ENCODE measurements at regions not wholly inside any gene's neighbourhood (a gene's known extent, or its start where the extent isn't known, plus 50 kb on each side); places are given as distances from the start of the nearest gene placed in this dataset.

- DNase-seq (ENCODE audit: insufficient read length, low spot score) = no peak
- FAIRE-seq = no peak
Measured at GRCh38 chr1:239268941-239269340, 117.4 kb upstream of the CHRM3 start.

- no peak for DNase-seq (ENCODE audit: insufficient read length, low spot score)
- no peak for FAIRE-seq
Measured at GRCh38 chr1:239268007-239268406, 118.4 kb upstream of the CHRM3 start.

- FAIRE-seq = no peak
- no peak for DNase-seq (ENCODE audit: insufficient read length, low spot score)
Measured at GRCh38 chr1:239263801-239264200, 122.6 kb upstream of the CHRM3 start.

DNA sequence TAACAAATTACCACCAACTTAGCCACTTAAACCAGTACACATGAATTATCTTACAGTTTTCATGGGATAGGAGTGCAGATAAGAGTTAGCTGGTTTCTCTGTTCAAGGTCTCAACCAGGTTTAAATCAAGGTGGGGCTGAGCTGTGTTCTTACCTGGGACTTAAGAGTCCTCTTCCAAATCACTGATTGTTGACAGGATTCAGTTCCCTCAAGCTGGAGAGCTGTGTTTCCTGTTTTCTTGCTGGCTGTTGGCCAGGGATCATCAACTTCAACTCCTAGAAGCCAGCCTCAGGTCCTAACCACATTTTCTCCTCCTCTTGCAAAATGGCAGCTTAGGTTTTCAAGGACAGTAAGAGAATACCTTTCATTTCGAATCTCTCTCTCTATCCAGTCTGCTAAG, 123.8 kb upstream of the CHRM3 start:
- FAIRE-seq (no peak), DNase-seq (ENCODE audit: insufficient read length, low spot score) (no peak)

GRCh38 chr1:239261521-239261920, 124.8 kb upstream of the CHRM3 start:
- no peak for FAIRE-seq
- DNase-seq (ENCODE audit: insufficient read length, low spot score) = no peak

- no peak for FAIRE-seq
Measured at GRCh38 chr1:239260842-239261241, 125.5 kb upstream of the CHRM3 start.

GRCh38 chr1:239255628-239256160, 130.7 kb upstream of the CHRM3 start:
- FAIRE-seq (no peak), DNase-seq (ENCODE audit: insufficient read length, low spot score) (no peak)

More at GRCh38 chr1:239260842-239261241, 125.5 kb upstream of the CHRM3 start:
- no peak for DNase-seq (ENCODE audit: insufficient read length, low spot score)

- FAIRE-seq (no peak), DNase-seq (ENCODE audit: insufficient read length, low spot score) (no peak)
Measured at GRCh38 chr1:239254999-239255398, 131.4 kb upstream of the CHRM3 start.

DNA sequence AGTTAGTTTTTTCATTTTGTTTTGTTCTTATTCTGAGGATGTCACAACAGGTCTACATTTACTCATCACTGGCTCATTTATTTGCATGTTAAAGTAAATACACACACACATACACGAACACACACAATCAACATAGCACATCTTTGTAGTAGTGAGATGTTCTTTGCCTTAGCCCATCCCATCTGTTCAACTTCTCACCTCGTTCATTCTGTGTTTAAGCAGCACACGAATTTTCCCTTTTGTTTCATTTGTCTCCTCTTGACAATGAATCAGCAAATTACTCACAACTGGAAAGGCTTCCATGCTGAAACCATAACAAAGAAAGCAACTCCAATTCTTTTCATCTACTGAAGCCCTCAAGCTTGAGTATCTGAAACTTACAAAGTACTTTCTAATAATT, 133.3 kb upstream of the CHRM3 start:
- no peak for DNase-seq (ENCODE audit: insufficient read length, low spot score)
- FAIRE-seq = no peak

GRCh38 chr1:239250353-239251035, 135.9 kb upstream of the CHRM3 start:
- no peak for DNase-seq (ENCODE audit: insufficient read length, low spot score)
- no peak for FAIRE-seq

DNA sequence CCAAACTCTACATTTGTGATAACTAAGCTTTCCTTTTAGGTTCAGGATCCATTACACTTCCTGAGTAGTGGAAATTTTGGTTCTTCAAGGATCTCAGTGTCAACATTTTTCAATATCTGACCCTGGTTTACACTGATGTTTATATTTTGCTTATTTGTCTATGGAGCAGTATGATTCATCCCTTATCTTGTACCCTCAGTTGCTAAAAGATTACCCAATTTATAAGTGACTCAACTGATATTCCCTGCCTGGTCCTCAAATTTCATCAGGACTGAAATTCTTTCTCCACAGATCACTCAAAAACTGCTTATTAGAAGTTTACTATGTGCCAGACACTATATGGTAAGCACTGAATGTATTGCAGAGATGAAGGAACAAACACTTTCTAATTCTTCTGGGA, 139.1 kb upstream of the CHRM3 start:
- FAIRE-seq (no peak), DNase-seq (ENCODE audit: insufficient read length, low spot score) (no peak)

- DNase-seq (ENCODE audit: insufficient read length, low spot score) (no peak), FAIRE-seq (no peak)
Measured at GRCh38 chr1:239244084-239244483, 142.3 kb upstream of the CHRM3 start.

DNA sequence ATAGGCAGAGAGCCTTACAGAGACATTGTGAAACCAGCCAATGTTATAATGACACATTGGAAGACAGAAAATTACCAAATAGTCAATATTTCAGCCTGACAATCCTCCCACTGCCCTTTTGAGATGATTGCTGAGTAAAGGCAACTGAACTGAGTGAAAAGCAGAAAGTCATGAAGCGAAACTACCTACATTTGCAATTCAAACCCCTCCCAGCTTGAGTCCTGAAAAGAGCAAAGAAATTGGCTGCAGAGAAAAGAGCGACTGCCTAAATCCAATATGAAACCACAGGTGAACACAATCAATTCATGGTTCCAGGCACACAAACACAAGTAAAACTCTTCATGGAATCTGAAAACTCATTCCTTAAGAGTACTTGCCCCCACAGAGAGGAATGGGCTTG, 143.4 kb upstream of the CHRM3 start:
- FAIRE-seq (no peak), DNase-seq (ENCODE audit: insufficient read length, low spot score) (no peak)

GRCh38 chr1:239242404-239242803, 144.0 kb upstream of the CHRM3 start:
- FAIRE-seq = no peak
- no peak for DNase-seq (ENCODE audit: insufficient read length, low spot score)

DNA sequence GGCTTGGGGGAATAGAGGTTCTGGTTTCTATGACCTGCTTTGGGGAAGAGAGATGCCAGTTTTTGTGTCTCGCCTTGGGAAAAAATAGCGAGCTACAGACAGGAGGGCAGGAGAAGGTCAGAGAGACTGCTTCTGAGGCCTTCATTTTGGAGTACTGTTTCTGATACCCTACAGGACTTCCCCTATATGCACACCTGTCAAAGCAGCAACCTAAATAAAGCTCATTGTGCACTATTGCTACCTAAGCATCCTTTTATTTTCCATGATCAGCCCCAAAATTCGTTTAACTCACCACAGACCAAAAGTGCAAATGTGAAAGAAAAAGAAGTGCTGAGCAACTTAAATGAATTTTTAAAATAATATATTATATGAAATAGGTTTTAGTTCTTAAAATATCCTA, 145.6 kb upstream of the CHRM3 start:
- no peak for DNase-seq (ENCODE audit: insufficient read length, low spot score)
- no peak for FAIRE-seq

- no peak for FAIRE-seq
- DNase-seq (ENCODE audit: insufficient read length, low spot score) = no peak
Measured at GRCh38 chr1:239239529-239239928, 146.8 kb upstream of the CHRM3 start.

GRCh38 chr1:239237912-239238311, 148.5 kb upstream of the CHRM3 start:
- FAIRE-seq (no peak), DNase-seq (ENCODE audit: insufficient read length, low spot score) (no peak)

DNA sequence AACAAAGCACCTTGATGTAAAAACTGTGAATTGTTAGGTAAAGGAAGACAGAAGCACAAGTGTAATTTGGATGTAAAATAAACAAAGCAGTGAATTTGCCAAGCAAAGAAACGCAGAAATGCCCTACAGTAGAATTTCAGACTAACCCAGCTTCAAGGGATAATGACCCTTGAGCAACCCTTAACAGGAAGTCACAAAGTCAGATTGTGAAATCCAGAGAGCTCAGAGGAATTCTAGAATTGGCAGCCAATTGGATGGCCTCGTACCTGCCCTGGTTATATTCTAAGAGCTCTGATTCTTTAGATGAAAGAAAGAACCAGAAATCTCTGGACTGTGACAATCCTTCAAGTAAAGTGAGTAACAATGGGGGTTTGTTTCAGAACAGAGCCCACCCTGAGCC, 152.7 kb upstream of the CHRM3 start:
- DNase-seq (ENCODE audit: insufficient read length, low spot score) = no peak
- no peak for FAIRE-seq

GRCh38 chr1:239232921-239233320, 153.4 kb upstream of the CHRM3 start:
- FAIRE-seq (no peak), DNase-seq (ENCODE audit: insufficient read length, low spot score) (no peak)

DNA sequence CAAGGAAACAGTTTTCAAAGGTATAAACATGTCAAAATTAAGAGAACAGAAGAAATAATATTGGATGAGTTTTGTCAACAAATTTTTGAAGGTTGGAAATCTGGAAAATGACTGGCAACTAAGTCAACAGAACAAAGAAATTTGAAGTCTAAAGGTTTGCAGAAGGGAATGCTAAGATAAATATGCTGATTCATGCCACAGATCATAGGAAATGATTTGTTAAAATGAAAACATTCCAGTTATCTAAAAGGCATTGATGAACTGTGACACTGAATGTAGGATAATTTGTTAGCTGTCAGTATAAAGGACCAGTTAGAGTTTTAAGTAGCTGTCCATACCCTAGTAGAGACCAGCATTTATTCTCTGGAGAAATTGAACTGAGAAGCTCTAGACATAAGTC, 157.9 kb upstream of the CHRM3 start:
- FAIRE-seq (no peak), DNase-seq (ENCODE audit: insufficient read length, low spot score) (no peak)

GRCh38 chr1:239225396-239225795, 161.0 kb upstream of the CHRM3 start:
- no peak for FAIRE-seq

GRCh38 chr1:239224100-239224499, 162.3 kb upstream of the CHRM3 start:
- DNase-seq (ENCODE audit: insufficient read length, low spot score) (no peak), FAIRE-seq (no peak)

More at GRCh38 chr1:239225396-239225795, 161.0 kb upstream of the CHRM3 start:
- DNase-seq (ENCODE audit: insufficient read length, low spot score) = no peak

DNA sequence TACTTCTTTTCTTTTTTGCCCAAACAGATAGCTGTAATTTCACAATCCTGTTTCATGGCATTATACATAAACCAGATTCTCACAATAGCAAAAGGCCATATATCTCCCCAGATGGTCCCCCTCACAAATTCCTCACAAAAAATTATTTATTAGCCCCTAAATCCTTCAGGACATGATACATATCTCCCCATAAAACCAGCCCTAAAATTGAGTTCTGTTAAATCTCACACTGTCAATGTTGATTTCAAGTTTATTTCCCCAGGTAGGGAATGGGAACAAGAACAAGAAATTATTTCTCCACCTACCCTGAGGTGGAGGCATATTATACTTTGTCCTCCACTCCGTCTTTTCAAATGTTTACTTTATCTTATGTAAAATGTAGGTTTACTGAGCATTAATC, 163.4 kb upstream of the CHRM3 start:
- DNase-seq (ENCODE audit: insufficient read length, low spot score) (no peak), FAIRE-seq (no peak)
